ENCODE measurements at regions not wholly inside any gene's neighbourhood (a gene's known extent, or its start where the extent isn't known, plus 50 kb on each side); places are given as distances from the start of the nearest gene placed in this dataset.

DNA sequence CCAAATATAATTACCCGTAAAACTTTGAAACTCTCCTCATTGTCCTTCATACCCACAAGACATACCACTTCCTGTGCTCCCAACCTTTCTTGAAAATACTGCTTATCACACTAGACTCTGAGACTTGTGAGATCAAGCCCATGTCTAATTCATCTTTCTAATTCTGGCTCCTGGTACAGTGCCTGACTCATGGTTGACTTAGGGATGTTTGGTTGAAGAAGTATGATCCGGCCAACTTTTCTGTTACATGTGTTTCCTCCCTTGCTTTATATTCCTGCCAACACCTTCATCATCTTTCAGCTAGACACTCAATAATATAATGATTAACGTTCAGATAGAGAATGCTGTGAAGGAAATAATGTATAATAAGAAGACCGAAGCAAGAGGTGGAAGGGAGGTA, 58.2 kb downstream of the MEX3B start:
- Histone ChIP-seq H3K4me3 (no peak overlapping the region), H3K9me3 (no peaks in the 10 kb centered on the region), H3K36me3 (replicated peaks) (no peaks in the 10 kb centered on the region), H3K4me1 (peaks cover 11% of the 10 kb centered on the region), H3K27me3 (ENCODE audit: low read depth) (no peaks in the 10 kb centered on the region)
- no peak for DNase-seq (ENCODE audit: low spot score in 2 of 2)
- in situ Hi-C loops (cut with MboI; ENCODE audit: low sequenced_read_pairs) = no loop called here

DNA sequence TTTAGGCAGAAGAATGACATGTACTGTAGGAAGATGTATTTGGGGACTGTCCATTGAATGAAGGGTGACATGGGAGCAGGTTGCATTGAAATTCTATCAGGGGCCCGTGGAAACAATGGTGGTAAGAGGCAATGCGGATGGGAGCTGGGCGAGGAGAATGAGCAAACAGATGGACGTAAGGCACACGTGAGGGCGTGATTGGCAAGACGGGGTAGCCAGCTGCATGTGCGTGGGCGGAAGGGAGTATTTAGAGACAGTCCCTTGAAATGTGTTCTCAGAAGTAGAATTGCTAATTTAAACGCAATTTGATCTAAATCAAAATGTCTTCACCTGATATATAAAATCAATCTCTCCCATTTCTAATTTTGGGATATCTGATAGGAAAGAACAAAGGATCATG, 62.3 kb downstream of the MEX3B start:
- Histone ChIP-seq H3K4me3 (no peak overlapping the region), H3K36me3 (replicated peaks) (no peaks in the 10 kb centered on the region), H3K27me3 (ENCODE audit: low read depth) (no peaks in the 10 kb centered on the region), H3K4me1 (no peaks in the 10 kb centered on the region), H3K9me3 (no peaks in the 10 kb centered on the region)
- DNase-seq (ENCODE audit: low spot score in 2 of 2) = no peak
- in situ Hi-C loops (cut with MboI; ENCODE audit: low sequenced_read_pairs) = no loop called here

DNA sequence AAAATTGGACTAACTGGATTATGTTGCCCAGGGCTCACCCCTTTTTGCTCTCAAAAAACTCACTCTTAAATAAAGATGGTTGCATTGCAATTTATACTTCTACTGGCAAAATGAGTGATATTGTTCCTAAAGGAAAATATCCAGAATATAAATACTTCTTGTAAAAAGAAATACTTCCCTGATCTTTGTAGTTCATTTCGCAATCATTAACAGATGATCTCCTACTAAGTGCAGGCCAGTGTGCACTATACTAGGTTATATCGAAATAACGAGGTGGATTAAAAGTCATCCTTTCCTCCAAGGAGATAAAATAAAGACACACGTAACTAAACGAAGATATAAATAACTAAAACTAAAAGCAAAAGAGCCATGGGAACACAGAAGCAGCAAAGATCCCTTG, 63.0 kb downstream of the MEX3B start:
- Histone ChIP-seq H3K27me3 (ENCODE audit: low read depth) (no peaks in the 10 kb centered on the region), H3K9me3 (no peaks in the 10 kb centered on the region), H3K4me3 (no peak overlapping the region), H3K36me3 (replicated peaks) (no peaks in the 10 kb centered on the region), H3K4me1 (no peaks in the 10 kb centered on the region)
- DNase-seq (ENCODE audit: low spot score in 2 of 2) = no peak
- in situ Hi-C loops (cut with MboI; ENCODE audit: low sequenced_read_pairs) = no loop called here

DNA sequence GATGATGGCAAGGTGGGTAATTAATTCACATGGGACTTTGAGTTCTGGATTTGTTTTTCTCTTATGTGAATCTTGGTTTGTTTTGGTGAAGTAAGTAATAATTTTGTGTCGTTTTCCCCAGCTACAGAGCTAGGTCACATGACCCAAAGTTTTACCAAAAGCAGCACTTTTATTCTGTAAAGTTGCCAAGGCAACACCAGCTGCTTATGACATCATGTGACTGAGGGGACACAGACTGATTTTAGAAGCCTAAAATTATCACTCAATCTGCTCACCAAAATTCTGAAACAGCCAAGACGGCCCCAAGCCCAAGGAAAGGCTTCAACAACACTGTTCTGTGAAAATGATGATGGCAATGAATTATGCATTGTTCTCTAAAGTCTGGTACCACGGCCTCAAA, 63.9 kb downstream of the MEX3B start:
- Histone ChIP-seq H3K4me3 (no peak overlapping the region), H3K9me3 (no peaks in the 10 kb centered on the region), H3K4me1 (no peaks in the 10 kb centered on the region), H3K27me3 (ENCODE audit: low read depth) (no peaks in the 10 kb centered on the region), H3K36me3 (replicated peaks) (no peaks in the 10 kb centered on the region)
- in situ Hi-C loops (cut with MboI; ENCODE audit: low sequenced_read_pairs) = no loop called here
- DNase-seq (ENCODE audit: low spot score in 2 of 2) = no peak

DNA sequence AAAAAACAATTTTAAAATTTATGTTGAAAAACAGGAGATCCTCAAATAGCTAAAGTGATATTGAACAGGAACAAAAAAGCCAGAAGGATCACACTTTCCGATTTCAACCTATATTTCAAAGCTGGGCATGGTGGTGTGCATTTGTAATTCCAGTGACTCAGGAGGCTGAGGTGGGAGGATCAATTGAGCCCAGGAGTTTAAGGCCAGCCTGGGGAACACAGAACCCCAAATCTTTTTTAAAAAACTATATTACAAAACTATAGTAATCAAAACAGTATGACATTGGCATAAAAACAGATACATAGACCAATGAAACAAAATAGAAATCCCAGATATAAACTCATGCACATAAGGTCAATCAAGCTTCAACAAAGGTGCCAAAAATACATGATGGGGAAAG, 68.4 kb downstream of the MEX3B start:
- DNase-seq (ENCODE audit: low spot score in 2 of 2) = no peak
- in situ Hi-C loops (cut with MboI; ENCODE audit: low sequenced_read_pairs) = no loop called here

DNA sequence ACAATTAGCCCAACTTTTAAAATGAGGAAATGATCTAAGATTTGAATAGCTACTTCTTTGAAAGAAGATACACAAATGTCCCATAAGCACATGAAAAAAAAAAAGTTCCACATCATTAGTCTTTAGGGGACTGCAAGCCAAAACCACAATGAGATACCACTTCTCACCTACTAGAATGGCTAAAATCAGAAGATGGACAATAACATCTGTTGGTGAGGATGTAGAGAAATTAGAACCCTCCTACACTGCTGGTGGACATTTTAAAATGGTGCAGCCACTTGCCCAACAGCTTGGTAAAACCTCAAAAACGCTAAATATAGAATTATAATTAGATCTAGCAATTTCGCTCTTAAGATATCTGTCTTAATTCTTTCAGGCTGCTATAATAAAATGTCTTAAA, 77.1 kb downstream of the MEX3B start:
- Histone ChIP-seq H3K4me3 (no peak overlapping the region), H3K9me3 (peaks cover 6% of the 10 kb centered on the region; the same call in 1 of the 2 replicates), H3K36me3 (replicated peaks) (no peaks in the 10 kb centered on the region), H3K4me1 (no peaks in the 10 kb centered on the region), H3K27me3 (ENCODE audit: low read depth) (no peaks in the 10 kb centered on the region)
- in situ Hi-C loops (cut with MboI; ENCODE audit: low sequenced_read_pairs) = no loop called here
- no peak for DNase-seq (ENCODE audit: low spot score in 2 of 2)

More for the DNA sequence above, 68.4 kb downstream of the MEX3B start:
- no peaks in the 10 kb centered on the region for H3K4me1 ChIP-seq
- no peak overlapping the region for H3K4me3 ChIP-seq
- H3K27me3 ChIP-seq (ENCODE audit: low read depth) = no peaks in the 10 kb centered on the region
- no peaks in the 10 kb centered on the region for H3K36me3 ChIP-seq (replicated peaks)
- H3K9me3 ChIP-seq = no peaks in the 10 kb centered on the region

DNA sequence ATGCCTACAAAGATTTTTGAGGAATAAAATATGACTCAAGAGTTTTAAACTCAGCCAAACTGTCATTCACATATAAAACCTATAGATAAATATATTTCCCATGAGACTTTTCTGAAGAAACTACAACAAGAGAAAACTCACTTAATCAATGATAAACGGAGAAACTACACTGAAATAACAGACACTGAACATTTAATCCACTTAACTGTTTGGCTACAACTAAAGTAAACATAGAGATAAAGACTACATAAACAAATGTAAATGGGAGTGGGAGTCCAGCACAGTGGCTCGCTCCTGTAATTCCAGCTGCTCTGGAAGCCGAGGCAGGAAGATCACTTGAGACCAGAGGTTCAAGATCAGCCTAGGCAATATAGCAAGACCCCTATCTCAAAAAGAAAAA, 79.2 kb downstream of the MEX3B start:
- no peak for DNase-seq (ENCODE audit: low spot score in 2 of 2)
- Histone ChIP-seq H3K36me3 (replicated peaks) (no peaks in the 10 kb centered on the region), H3K27me3 (ENCODE audit: low read depth) (no peaks in the 10 kb centered on the region), H3K9me3 (peaks cover 6% of the 10 kb centered on the region; the same call in 1 of the 2 replicates), H3K4me3 (no peak overlapping the region), H3K4me1 (no peaks in the 10 kb centered on the region)
- in situ Hi-C loops (cut with MboI; ENCODE audit: low sequenced_read_pairs) = no loop called here

DNA sequence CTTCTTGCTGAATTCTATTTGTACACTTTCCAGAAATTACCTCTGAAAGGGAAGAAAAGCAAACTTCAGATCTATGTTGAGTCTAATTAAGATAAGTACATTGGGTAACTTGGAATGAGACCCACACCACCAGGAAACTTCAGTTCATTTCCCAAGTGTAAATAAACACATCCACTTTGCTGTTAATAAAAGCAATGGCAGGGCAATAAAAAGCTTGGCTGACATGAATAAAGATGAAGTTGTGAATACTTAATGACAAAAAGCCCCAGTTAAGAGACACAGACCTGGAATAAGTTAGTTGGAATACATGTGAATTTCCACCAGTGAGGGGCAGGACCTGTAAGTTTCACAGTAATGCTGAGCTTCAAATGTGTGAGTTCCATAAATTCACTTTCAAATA, 83.3 kb downstream of the MEX3B start:
- no peaks in the 10 kb centered on the region for H3K4me1 ChIP-seq
- H3K36me3 ChIP-seq (replicated peaks) = no peaks in the 10 kb centered on the region
- H3K4me3 ChIP-seq = no peak overlapping the region
- in situ Hi-C loops (cut with MboI; ENCODE audit: low sequenced_read_pairs) = no loop called here
- H3K27me3 ChIP-seq (ENCODE audit: low read depth) = no peaks in the 10 kb centered on the region
- peaks cover 6% of the 10 kb centered on the region; the same call in 1 of the 2 replicates for H3K9me3 ChIP-seq
- DNase-seq (ENCODE audit: low spot score in 2 of 2) = no peak

DNA sequence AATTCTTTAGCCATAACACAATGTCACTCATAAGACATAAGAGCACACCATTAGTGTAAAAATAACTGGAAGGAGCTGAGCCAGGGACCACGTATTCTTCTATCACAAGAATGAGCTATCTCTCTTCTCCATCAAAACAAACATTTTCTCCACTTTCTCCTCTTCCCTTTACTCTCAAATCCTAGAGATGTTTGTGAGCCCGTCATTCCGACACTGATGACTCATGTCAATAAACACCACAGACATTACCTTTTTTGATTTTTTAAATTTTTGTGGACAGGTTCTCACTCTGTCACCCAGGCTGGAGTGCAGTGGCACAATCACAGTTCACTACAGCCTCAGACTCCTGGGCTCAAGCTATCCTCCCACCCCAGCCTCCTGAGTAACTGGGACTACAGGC, 86.6 kb downstream of the MEX3B start:
- in situ Hi-C loops (cut with MboI; ENCODE audit: low sequenced_read_pairs) = no loop called here
- Histone ChIP-seq H3K9me3 (no peaks in the 10 kb centered on the region; the same call in none of the 2 replicates), H3K36me3 (replicated peaks) (no peaks in the 10 kb centered on the region), H3K4me1 (no peaks in the 10 kb centered on the region; the same call in 1 of the 2 replicates), H3K27me3 (ENCODE audit: low read depth) (no peaks in the 10 kb centered on the region), H3K4me3 (no peak overlapping the region)
- DNase-seq (ENCODE audit: low spot score in 2 of 2) = no peak

DNA sequence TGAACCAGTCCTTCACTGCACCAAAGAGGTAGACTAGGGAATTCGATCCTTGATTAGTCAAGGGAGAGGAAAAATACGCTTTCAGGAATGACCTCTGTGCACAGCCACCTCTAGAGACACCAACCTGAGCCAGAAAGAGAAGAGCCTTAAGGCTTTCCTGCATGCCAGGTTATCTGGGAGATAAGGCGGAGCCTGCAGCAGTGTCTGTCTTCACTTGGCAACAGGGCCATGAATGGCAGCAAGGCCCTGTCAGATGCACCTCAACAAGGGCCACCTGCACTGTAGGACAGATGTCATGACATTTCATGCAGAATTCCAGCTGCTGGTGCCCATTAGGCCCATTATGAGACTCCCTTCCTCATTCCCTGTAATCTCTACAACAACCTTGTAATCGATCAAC, 88.1 kb downstream of the MEX3B start:
- Histone ChIP-seq H3K4me1 (no peaks in the 10 kb centered on the region; the same call in 1 of the 2 replicates), H3K9me3 (no peaks in the 10 kb centered on the region; the same call in none of the 2 replicates), H3K4me3 (no peak overlapping the region), H3K36me3 (replicated peaks) (no peaks in the 10 kb centered on the region), H3K27me3 (ENCODE audit: low read depth) (no peaks in the 10 kb centered on the region)
- in situ Hi-C loops (cut with MboI; ENCODE audit: low sequenced_read_pairs) = no loop called here
- no peak for DNase-seq (ENCODE audit: low spot score in 2 of 2)

DNA sequence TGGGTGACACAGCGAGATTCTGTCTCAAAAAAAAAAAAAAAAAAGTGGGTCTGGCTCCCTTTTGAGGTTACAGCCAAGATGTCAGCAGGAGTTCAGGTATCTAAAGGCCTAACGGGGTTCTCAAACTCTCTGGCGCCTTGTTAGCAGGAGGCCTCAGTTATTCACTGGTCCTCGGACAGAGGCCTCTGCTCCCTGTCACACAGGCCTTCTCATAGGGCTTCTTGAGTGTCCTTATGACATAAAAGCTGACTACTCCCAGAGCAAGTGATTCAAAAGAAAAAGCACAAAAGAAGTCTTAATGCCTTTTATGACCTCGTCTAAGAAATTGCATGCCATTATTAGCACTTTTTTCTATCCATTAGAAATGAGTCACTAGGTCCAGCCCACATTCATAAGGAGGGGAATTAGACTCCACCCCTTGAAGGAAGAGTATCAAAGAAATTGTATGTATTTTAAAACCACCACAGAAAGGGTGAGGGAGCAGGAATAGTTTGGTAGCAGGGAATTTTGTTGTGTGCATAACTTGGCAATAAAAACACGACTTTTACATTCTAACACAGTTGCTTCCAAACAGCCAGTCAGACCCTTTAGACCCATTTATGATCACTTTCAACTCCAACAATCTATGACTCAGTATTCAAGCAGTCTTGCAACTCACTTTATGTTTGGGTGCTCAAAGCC, 90.3 kb downstream of the MEX3B start:
- peak; percentile 23 to 45 for DNase-seq (ENCODE audit: low spot score in 2 of 2)
- Histone ChIP-seq H3K4me1 (no peaks in the 10 kb centered on the region; the same call in 1 of the 2 replicates), H3K9me3 (no peaks in the 10 kb centered on the region; the same call in 1 of the 2 replicates), H3K36me3 (replicated peaks) (no peaks in the 10 kb centered on the region), H3K4me3 (no peak overlapping the region), H3K27me3 (ENCODE audit: low read depth) (no peaks in the 10 kb centered on the region)
- in situ Hi-C loops (cut with MboI; ENCODE audit: low sequenced_read_pairs) = no loop called here

DNA sequence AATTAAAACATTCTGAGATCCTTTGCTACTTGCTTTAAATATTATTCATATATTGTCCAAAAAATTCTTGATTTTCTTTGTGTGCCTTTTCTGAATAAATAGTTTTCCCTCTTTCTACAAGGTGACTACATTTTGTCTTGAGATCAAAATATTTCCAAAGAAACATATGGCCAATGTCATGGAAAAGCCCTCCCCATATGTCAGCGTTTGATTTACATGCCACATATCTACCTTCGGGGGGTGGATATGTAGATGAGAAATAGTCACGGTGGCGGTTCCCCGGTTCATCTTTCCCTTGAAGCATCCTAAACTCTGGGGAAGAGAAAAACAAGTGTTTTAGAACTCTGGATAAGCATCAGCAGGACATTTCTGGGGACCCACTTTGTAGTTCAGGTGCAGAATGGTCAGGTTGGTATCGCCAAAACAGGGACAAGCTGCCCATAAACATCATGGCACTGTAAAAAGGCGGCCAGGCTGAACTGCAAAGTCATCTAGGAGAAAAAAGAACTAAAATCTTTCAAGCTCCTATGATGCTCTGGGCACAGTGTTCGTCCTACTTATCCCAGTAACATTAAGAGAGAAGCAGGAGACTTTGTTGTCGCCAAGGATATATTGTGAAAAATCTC, 91.5 kb downstream of the MEX3B start:
- in situ Hi-C loops (cut with MboI; ENCODE audit: low sequenced_read_pairs) = no loop called here
- Histone ChIP-seq H3K4me3 (no peak overlapping the region), H3K27me3 (ENCODE audit: low read depth) (no peaks in the 10 kb centered on the region), H3K4me1 (no peaks in the 10 kb centered on the region; the same call in 1 of the 2 replicates), H3K9me3 (no peaks in the 10 kb centered on the region; the same call in 1 of the 2 replicates), H3K36me3 (replicated peaks) (no peaks in the 10 kb centered on the region)
- DNase-seq (ENCODE audit: low spot score in 2 of 2) = no peak

DNA sequence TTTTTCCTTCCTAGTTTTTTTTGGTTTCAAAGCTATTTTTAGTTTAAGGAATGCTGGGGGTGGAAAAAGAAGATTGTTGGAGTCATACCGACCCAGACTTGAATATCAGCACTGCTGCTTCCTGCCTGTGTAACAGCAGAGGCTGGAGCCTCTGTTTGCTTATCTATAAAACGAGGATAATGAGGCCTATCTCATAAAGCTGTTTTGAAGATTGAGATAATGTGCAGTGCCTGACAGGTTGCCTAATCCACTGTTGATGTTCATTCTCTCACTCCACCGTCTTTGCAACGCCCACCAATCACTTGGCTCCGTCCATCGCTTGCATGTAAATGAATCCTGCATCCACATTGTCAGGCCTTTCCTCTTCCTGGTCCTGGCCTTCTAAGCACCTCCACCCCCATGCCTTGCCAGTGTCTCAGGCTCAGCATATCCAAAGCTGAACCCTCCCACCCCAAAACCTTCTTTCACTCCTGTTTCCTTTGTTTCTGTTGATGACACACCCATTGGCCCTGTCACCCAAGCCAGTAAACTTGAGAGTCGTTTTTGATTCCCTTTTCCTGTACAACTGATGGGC, 94.9 kb downstream of the MEX3B start:
- DNase-seq (ENCODE audit: low spot score in 2 of 2) = no peak
- in situ Hi-C loops (cut with MboI; ENCODE audit: low sequenced_read_pairs) = no loop called here

DNA sequence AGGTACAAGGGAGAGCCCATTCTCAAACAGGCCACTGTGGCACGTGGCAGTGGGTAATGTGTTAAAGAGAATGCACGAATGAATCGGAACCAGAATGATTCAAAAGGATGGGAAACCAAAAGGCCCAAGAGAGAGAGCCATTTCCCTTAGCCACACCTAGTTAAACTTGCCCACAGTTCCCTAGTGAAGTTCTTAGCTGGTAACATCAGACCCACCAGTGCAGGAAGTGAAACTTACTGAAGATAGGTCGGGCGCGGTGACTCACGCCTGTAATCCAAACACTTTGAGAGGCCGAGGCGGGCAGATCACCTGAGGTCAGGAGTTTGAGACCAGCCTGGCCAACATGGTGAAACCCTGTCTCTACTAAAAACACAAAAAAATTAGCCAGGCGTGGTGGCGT, 97.1 kb downstream of the MEX3B start:
- DNase-seq (ENCODE audit: low spot score in 2 of 2) = no peak
- Histone ChIP-seq H3K27me3 (ENCODE audit: low read depth) (no peaks in the 10 kb centered on the region), H3K4me3 (no peak overlapping the region), H3K36me3 (replicated peaks) (no peaks in the 10 kb centered on the region), H3K9me3 (no peaks in the 10 kb centered on the region), H3K4me1 (no peaks in the 10 kb centered on the region)
- in situ Hi-C loops (cut with MboI; ENCODE audit: low sequenced_read_pairs) = no loop called here

More for the DNA sequence above, 94.9 kb downstream of the MEX3B start:
- no peaks in the 10 kb centered on the region; the same call in 1 of the 2 replicates for H3K4me1 ChIP-seq
- no peaks in the 10 kb centered on the region for H3K36me3 ChIP-seq (replicated peaks)
- no peaks in the 10 kb centered on the region; the same call in 1 of the 2 replicates for H3K9me3 ChIP-seq
- no peaks in the 10 kb centered on the region for H3K27me3 ChIP-seq (ENCODE audit: low read depth)
- H3K4me3 ChIP-seq = no peak overlapping the region

All from HAP-1 (cell line).